HG03066 (cell line): ENCODE measurements at regions not wholly inside any gene's neighbourhood (a gene's known extent, or its start where the extent isn't known, plus 50 kb on each side); places are given as distances from the start of the nearest gene placed in this dataset.
"Not testable (repeated sequence)": the region's sequence is repeated elsewhere in the genome, so short reads cannot be mapped to it uniquely, and the experiment has no call there.

Source experiments
- ATAC-seq: cut with Tn5 transposase; IDR thresholded peaks from one replicate; pipeline ENCODE4 v1.9.1; 2021; ENCODE audit warnings: low read depth; ENCODE audit not compliant: unreplicated experiment

GRCh38 chr20:61057443-61058121 lies 194.5 kb upstream of the CDH4 start:
- ATAC-seq, result no peak

GRCh38 chr20:61061981-61062380 lies 190.1 kb upstream of the CDH4 start:
- ATAC-seq, result no peak

GRCh38 chr20:61065853-61066252 lies 186.2 kb upstream of the CDH4 start:
- no peak for ATAC-seq

GRCh38 chr20:61066526-61066925 lies 185.5 kb upstream of the CDH4 start:
- ATAC-seq, result no peak

- ATAC-seq, result no peak
Measured at GRCh38 chr20:61067221-61067620, 184.8 kb upstream of the CDH4 start.

GRCh38 chr20:61072398-61072797 lies 179.7 kb upstream of the CDH4 start:
- ATAC-seq, result no peak

- no peak for ATAC-seq
Measured at GRCh38 chr20:61073376-61073775, 178.7 kb upstream of the CDH4 start.

GRCh38 chr20:61082720-61083119 lies 169.3 kb upstream of the CDH4 start:
- ATAC-seq, result no peak

- ATAC-seq, result no peak
Measured at GRCh38 chr20:61083431-61083830, 168.6 kb upstream of the CDH4 start.

- no peak for ATAC-seq
Measured at GRCh38 chr20:61086031-61086430, 166.0 kb upstream of the CDH4 start.

- no peak for ATAC-seq
Measured at GRCh38 chr20:61090541-61090940, 161.5 kb upstream of the CDH4 start.

- ATAC-seq, result no peak
Measured at GRCh38 chr20:61092251-61092650, 159.8 kb upstream of the CDH4 start.

GRCh38 chr20:61094581-61094980 lies 157.5 kb upstream of the CDH4 start:
- no peak for ATAC-seq

GRCh38 chr20:61096463-61096862 lies 155.6 kb upstream of the CDH4 start:
- no peak for ATAC-seq

- ATAC-seq, result no peak
Measured at GRCh38 chr20:61099806-61100205, 152.3 kb upstream of the CDH4 start.

GRCh38 chr20:61100489-61100888 lies 151.6 kb upstream of the CDH4 start:
- no peak for ATAC-seq

- ATAC-seq, result not testable (repeated sequence)
Measured at GRCh38 chr20:61101321-61101720, 150.7 kb upstream of the CDH4 start.

- no peak for ATAC-seq
Measured at GRCh38 chr20:61104232-61104631, 147.8 kb upstream of the CDH4 start.

GRCh38 chr20:61105395-61105794 lies 146.7 kb upstream of the CDH4 start:
- ATAC-seq, result no peak

GRCh38 chr20:61106438-61106837 lies 145.6 kb upstream of the CDH4 start:
- no peak for ATAC-seq

- no peak for ATAC-seq
Measured at GRCh38 chr20:61109221-61109805, 142.7 kb upstream of the CDH4 start.

- no peak for ATAC-seq
Measured at GRCh38 chr20:61112515-61112914, 139.5 kb upstream of the CDH4 start.

GRCh38 chr20:61113731-61114130 lies 138.3 kb upstream of the CDH4 start:
- ATAC-seq, result no peak
